ENCODE measurements at regions not wholly inside any gene's neighbourhood (a gene's known extent, or its start where the extent isn't known, plus 50 kb on each side); places are given as distances from the start of the nearest gene placed in this dataset.

GRCh38 chr10:53749439-53749838 is 976.9 kb upstream of the MBL2 start:
- H3K27ac Mint-ChIP-seq = no peak overlapping the region
- peaks cover 11% of the 10 kb centered on the region for H3K9me3 Mint-ChIP-seq (ENCODE audit: low read depth)

GRCh38 chr10:53748319-53748718 is 975.7 kb upstream of the MBL2 start:
- no peaks in the 10 kb centered on the region for H3K27me3 Mint-ChIP-seq
- no peak overlapping the region for H3K27ac Mint-ChIP-seq
- H3K4me3 Mint-ChIP-seq (ENCODE audit: low read depth) = no peak overlapping the region
- no peak for DNase-seq (ENCODE audit: low spot score, unreplicated experiment)
- H3K4me1 Mint-ChIP-seq (ENCODE audit: low read depth) = no peaks in the 10 kb centered on the region
- peaks cover 11% of the 10 kb centered on the region for H3K9me3 Mint-ChIP-seq (ENCODE audit: low read depth)
- no peaks in the 10 kb centered on the region for H3K36me3 Mint-ChIP-seq (ENCODE audit: insufficient read depth)
- TF ChIP-seq CTCF (IDR thresholded peaks at IDR 0.05; ENCODE audit: unreplicated experiment) = no peak

More at GRCh38 chr10:53749439-53749838, 976.9 kb upstream of the MBL2 start:
- no peak for DNase-seq (ENCODE audit: low spot score, unreplicated experiment)
- no peak overlapping the region for H3K4me3 Mint-ChIP-seq (ENCODE audit: low read depth)
- H3K36me3 Mint-ChIP-seq (ENCODE audit: insufficient read depth) = no peaks in the 10 kb centered on the region
- TF ChIP-seq CTCF (IDR thresholded peaks at IDR 0.05; ENCODE audit: unreplicated experiment) = no peak
- H3K4me1 Mint-ChIP-seq (ENCODE audit: low read depth) = no peaks in the 10 kb centered on the region
- H3K27me3 Mint-ChIP-seq = no peaks in the 10 kb centered on the region

GRCh38 chr10:53744746-53745145 is 972.2 kb upstream of the MBL2 start:
- Mint-ChIP-seq H3K4me1 (ENCODE audit: low read depth) (no peaks in the 10 kb centered on the region), H3K27me3 (no peaks in the 10 kb centered on the region), H3K36me3 (ENCODE audit: insufficient read depth) (no peaks in the 10 kb centered on the region), H3K27ac (no peak overlapping the region), H3K9me3 (ENCODE audit: low read depth) (peaks cover 11% of the 10 kb centered on the region), H3K4me3 (ENCODE audit: low read depth) (no peak overlapping the region)
- DNase-seq (ENCODE audit: low spot score, unreplicated experiment) = no peak
- TF ChIP-seq CTCF (IDR thresholded peaks at IDR 0.05; ENCODE audit: unreplicated experiment) = no peak

- Mint-ChIP-seq H3K4me3 (ENCODE audit: low read depth) (no peak overlapping the region), H3K4me1 (ENCODE audit: low read depth) (peaks cover 2% of the 10 kb centered on the region), H3K27ac (no peak overlapping the region), H3K9me3 (ENCODE audit: low read depth) (peaks cover 8% of the 10 kb centered on the region), H3K27me3 (no peaks in the 10 kb centered on the region), H3K36me3 (ENCODE audit: insufficient read depth) (no peaks in the 10 kb centered on the region)
- no peak for TF ChIP-seq CTCF (IDR thresholded peaks at IDR 0.05; ENCODE audit: unreplicated experiment)
- no peak for DNase-seq (ENCODE audit: low spot score, unreplicated experiment)
Observed at GRCh38 chr10:53744176-53744575, 971.6 kb upstream of the MBL2 start.

- H3K27ac Mint-ChIP-seq = no peak overlapping the region
- no peak for TF ChIP-seq CTCF (IDR thresholded peaks at IDR 0.05; ENCODE audit: unreplicated experiment)
- H3K36me3 Mint-ChIP-seq (ENCODE audit: insufficient read depth) = no peaks in the 10 kb centered on the region
- peaks cover 6% of the 10 kb centered on the region for H3K4me1 Mint-ChIP-seq (ENCODE audit: low read depth)
- no peak overlapping the region for H3K4me3 Mint-ChIP-seq (ENCODE audit: low read depth)
- H3K27me3 Mint-ChIP-seq = no peaks in the 10 kb centered on the region
- no peak for DNase-seq (ENCODE audit: low spot score, unreplicated experiment)
- H3K9me3 Mint-ChIP-seq (ENCODE audit: low read depth) = no peaks in the 10 kb centered on the region
Observed at GRCh38 chr10:53737132-53737531, 964.5 kb upstream of the MBL2 start.

Data from progenitor cell of endocrine pancreas (in vitro differentiated cells).